HepG2 (cell line): ENCODE measurements at regions not wholly inside any gene's neighbourhood (a gene's known extent, or its start where the extent isn't known, plus 50 kb on each side); places are given as distances from the start of the nearest gene placed in this dataset.

ENCODE experiments used
- ATAC-seq: fragments of 200-7000 bp; cut with Tn5 transposase; 3 replicates; pipeline ENCODE4 v1.9.1; 2020; ENCODE audit warnings: mild to moderate bottlenecking, moderate library complexity
- BruUV-seq: library from RNA; stranded (reverse); fragments of 400-500 nt; replicated peaks from 2 replicates; lab custom pipeline; 2021; lab: Mats Ljungman, UMichigan
- CTCF ChIA-PET: fragments of 300-600 bp; formaldehyde crosslinking; extraction: SDS; loops from one replicate; lab custom pipeline; 2021; ENCODE audit warnings: low total read pairs, inconsistent platforms, low intra/inter-chr PET ratio; lab: Yijun Ruan, JAX
- POLR2A ChIA-PET: fragments of 350-600 bp; sonication (Branson Sonifier 250); formaldehyde crosslinking; loops from one replicate; lab custom pipeline; 2020; ENCODE audit warnings: antibody characterized with exemption, inconsistent platforms; lab: Yijun Ruan, JAX
- DNase-seq: peaks from one replicate; pipeline ENCODE4 v3.0.0-alpha.2; 2015; ENCODE audit warnings: low spot score
- FAIRE-seq: peaks from 3 replicates; lab custom pipeline; 2011; peaks lifted over from hg19 to GRCh38; lab: Jason Lieb, UNC
- H2AFZ ChIP-seq: one replicate; pipeline ENCODE4 v1.6.1; 2011; ENCODE audit warnings: low read length, inconsistent platforms
- H3K27ac ChIP-seq: fragments of 300-600 bp; 3 replicates; pipeline ENCODE4 v1.8.0; 2011; ENCODE audit warnings: mixed run types, mild to moderate bottlenecking, mixed read lengths, low read length, inconsistent platforms; ENCODE audit not compliant: insufficient read depth; ENCODE audit errors: extremely low read length
- H3K27me3 ChIP-seq, 2 experiments: fragments of 200-600 bp in 1 of 2; 2 replicates in 1 of 2; 3 replicates in 1 of 2; pipeline versions ENCODE4 v1.6.0 to v1.8.0; 2011; ENCODE audit warnings: low read length in 2 of 2, mild to moderate bottlenecking in 2 of 2, moderate library complexity in 2 of 2, inconsistent platforms in 1 of 2; ENCODE audit not compliant: insufficient read depth in 2 of 2, control insufficient read depth in 1 of 2
- H3K36me3 ChIP-seq, 2 experiments: fragments of 200-600 bp in 1 of 2; replicated peaks in 1 of 2; 2 replicates in 1 of 2; 3 replicates in 1 of 2; pipeline versions ENCODE4 v1.5.1 to v1.8.0; 2011; ENCODE audit warnings: low read length in 2 of 2, inconsistent platforms in 1 of 2; ENCODE audit not compliant: insufficient read depth in 2 of 2, control insufficient read depth in 1 of 2
- H3K4me1 ChIP-seq: 2 replicates; pipeline ENCODE4 v1.5.1; 2012; ENCODE audit warnings: low read length, inconsistent platforms; ENCODE audit not compliant: insufficient read depth
- H3K4me2 ChIP-seq: 2 replicates; pipeline ENCODE4 v1.6.0; 2011; ENCODE audit warnings: low read depth, low read length, inconsistent platforms
- H3K4me3 ChIP-seq, 3 experiments: fragments of 200-600 bp in 1 of 3; sonication (generic), shearing (Covaris generic) in 1 of 3; replicated peaks in 1 of 3; 2 replicates each; pipeline ENCODE4 v1.5.1; 2011 to 2016; ENCODE audit warnings: low read length in 3 of 3, inconsistent platforms in 2 of 3, low read depth in 2 of 3, mild to moderate bottlenecking in 2 of 3, control low read depth in 1 of 3, mixed read lengths in 1 of 3; ENCODE audit not compliant: insufficient read depth in 1 of 3
- H3K79me2 ChIP-seq: one replicate; pipeline ENCODE4 v1.6.1; 2011; ENCODE audit warnings: low read length, inconsistent platforms; ENCODE audit not compliant: insufficient read depth
- H3K9ac ChIP-seq: 2 replicates; pipeline ENCODE4 v1.6.0; 2011; ENCODE audit warnings: mild to moderate bottlenecking, low read depth, low read length, inconsistent platforms; ENCODE audit not compliant: insufficient read depth
- H3K9me3 ChIP-seq: 2 replicates; pipeline ENCODE4 v1.5.1; 2012; ENCODE audit warnings: mild to moderate bottlenecking, low read length
- H4K20me1 ChIP-seq: 2 replicates; pipeline ENCODE4 v1.6.0; 2011; ENCODE audit warnings: inconsistent platforms, mild to moderate bottlenecking, low read length, moderate library complexity; ENCODE audit not compliant: insufficient read depth
- BCL6 ChIP-seq: IDR thresholded peaks from 2 replicates; pipeline ENCODE4 v1.6.1; 2016; ENCODE audit warnings: missing genetic modification reagents, missing compliant biosample characterization
- CBX1 ChIP-seq: IDR thresholded peaks from one replicate; pipeline ENCODE4 v1.6.1; 2016; ENCODE audit warnings: antibody characterized with exemption, low read depth
- FLYWCH1 ChIP-seq: sonication (generic); formaldehyde crosslinking; IDR thresholded peaks from 2 replicates; pipeline ENCODE4 v1.8.1; 2023; ENCODE audit warnings: mild to moderate bottlenecking, missing genetic modification reagents
- HNF4G ChIP-seq, 2 experiments: sonication (generic) in 1 of 2; formaldehyde crosslinking in 1 of 2; IDR thresholded peaks; 2 replicates each; pipeline versions ENCODE4 v1.4.0 to v1.6.1; 2011 to 2020; ENCODE audit warnings: borderline replicate concordance in 2 of 2, low read depth in 2 of 2, mild to moderate bottlenecking in 2 of 2, low read length in 1 of 2, missing genetic modification reagents in 1 of 2, moderate library complexity in 1 of 2
- MTF1 ChIP-seq: sonication (generic); formaldehyde crosslinking; IDR thresholded peaks from 2 replicates; pipeline ENCODE4 v1.5.0; 2020; ENCODE audit warnings: missing genetic modification reagents
- NBN ChIP-seq: fragments of 450-650 bp; conservative IDR thresholded peaks from 2 replicates; pipeline ENCODE4 v1.6.1; 2017
- PAF1 ChIP-seq: IDR thresholded peaks from 2 replicates; pipeline ENCODE4 v1.6.1; 2016; ENCODE audit warnings: missing genetic modification reagents, missing compliant biosample characterization
- PRMT3 ChIP-seq: sonication (generic); formaldehyde crosslinking; IDR thresholded peaks from 2 replicates; pipeline ENCODE4 v1.8.1; 2022; ENCODE audit warnings: low read depth, mild to moderate bottlenecking, moderate library complexity, missing genetic modification reagents, borderline replicate concordance
- RARA ChIP-seq: IDR thresholded peaks from 2 replicates; pipeline ENCODE4 v1.6.1; 2016; ENCODE audit warnings: missing genetic modification reagents, missing compliant biosample characterization
- SMAD3 ChIP-seq: sonication (generic); formaldehyde crosslinking; IDR thresholded peaks from 2 replicates; pipeline ENCODE4 v1.4.0; 2020; ENCODE audit warnings: missing genetic modification reagents
- SP5 ChIP-seq: IDR thresholded peaks from 2 replicates; pipeline ENCODE4 v1.6.1; 2016; ENCODE audit warnings: low read depth, borderline replicate concordance
- YEATS4 ChIP-seq: sonication (generic); formaldehyde crosslinking; IDR thresholded peaks from 2 replicates; pipeline ENCODE4 v1.4.0; 2020; ENCODE audit warnings: missing genetic modification reagents, borderline replicate concordance
- ZNF329 ChIP-seq: sonication (generic); formaldehyde crosslinking; IDR thresholded peaks from 2 replicates; pipeline ENCODE4 v1.9.0; 2021; ENCODE audit warnings: low read depth, mild to moderate bottlenecking, missing genetic modification reagents
- ZNF431 ChIP-seq: sonication (generic); formaldehyde crosslinking; IDR thresholded peaks from 2 replicates; pipeline ENCODE4 v1.9.0; 2022; ENCODE audit warnings: missing genetic modification reagents, low read depth, mild to moderate bottlenecking, borderline replicate concordance
- ZNF615 ChIP-seq: sonication (generic); formaldehyde crosslinking; IDR thresholded peaks from 2 replicates; pipeline ENCODE4 v1.5.0; 2020; ENCODE audit warnings: mild to moderate bottlenecking, missing genetic modification reagents, borderline replicate concordance
- ZNF878 ChIP-seq: sonication (generic); formaldehyde crosslinking; IDR thresholded peaks from 2 replicates; pipeline ENCODE4 v1.8.1; 2023; ENCODE audit warnings: mild to moderate bottlenecking, missing genetic modification reagents, moderate library complexity
- WGBS: methylation state at CpG from one replicate; pipeline ENCODE4 v1.1.6; 2017; ENCODE audit warnings: low lambda C conversion rate; 5-methylcytosine and 5-hydroxymethylcytosine counted together
- in situ Hi-C: cut with HindIII; loops from 2 replicates; pipeline ENCODE4 v1.10.0; 2017; ENCODE audit warnings: low pct_unique_long_range_greater_than_20kb; ENCODE audit not compliant: extremely low pct_ligation_motif_present
- intact Hi-C: fragments of 100-400 bp; cut with micrococcal nuclease; formaldehyde crosslinking; loops from one replicate; pipeline ENCODE4 v1.10.0; 2022; ENCODE audit not compliant: unreplicated experiment
- TF ChIP-seq, protein P1 (sequence below): IDR thresholded peaks from 2 replicates; pipeline ENCODE4 v1.6.1; 2018; ENCODE audit warnings: missing genetic modification reagents
- TF ChIP-seq, protein P2 (sequence below): IDR thresholded peaks from 2 replicates; pipeline ENCODE4 v1.6.1; 2012; ENCODE audit warnings: low read depth, low read length, improper control_type of control experiment
- TF ChIP-seq, protein P3 (sequence below): IDR thresholded peaks from 2 replicates; pipeline ENCODE4 v1.6.1; 2016
- TF ChIP-seq, protein P4 (sequence below): sonication (generic); formaldehyde crosslinking; IDR thresholded peaks from 2 replicates; pipeline ENCODE4 v1.4.0; 2020; ENCODE audit warnings: low read depth, mild to moderate bottlenecking, missing genetic modification reagents
- TF ChIP-seq, protein P5 (sequence below): sonication (generic); formaldehyde crosslinking; IDR thresholded peaks from 2 replicates; pipeline ENCODE4 v1.4.0; 2020; ENCODE audit warnings: missing genetic modification reagents; ENCODE audit errors: not compliant biosample characterization

DNA sequence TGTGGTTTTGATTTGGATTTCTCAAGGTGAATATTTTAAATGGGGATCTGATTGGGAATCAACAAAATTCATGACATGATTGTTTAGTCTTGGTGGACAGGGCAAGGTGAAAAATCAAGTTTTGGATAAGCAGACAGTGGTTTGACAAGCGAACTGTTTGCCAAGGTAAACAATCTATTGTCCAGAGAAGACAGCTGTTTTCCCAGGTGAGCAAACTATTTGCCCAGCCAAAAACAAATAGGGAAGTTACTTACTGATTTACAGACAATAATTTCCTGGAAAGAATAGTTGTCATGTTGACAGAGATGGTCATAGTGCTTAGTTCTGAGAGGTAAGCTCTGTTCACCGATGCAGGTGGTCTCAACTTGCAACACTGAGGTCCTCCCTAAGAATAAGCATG, 94.0 kb upstream of the STEAP1B start (continued):
- TF ChIP-seq, protein P1, sequence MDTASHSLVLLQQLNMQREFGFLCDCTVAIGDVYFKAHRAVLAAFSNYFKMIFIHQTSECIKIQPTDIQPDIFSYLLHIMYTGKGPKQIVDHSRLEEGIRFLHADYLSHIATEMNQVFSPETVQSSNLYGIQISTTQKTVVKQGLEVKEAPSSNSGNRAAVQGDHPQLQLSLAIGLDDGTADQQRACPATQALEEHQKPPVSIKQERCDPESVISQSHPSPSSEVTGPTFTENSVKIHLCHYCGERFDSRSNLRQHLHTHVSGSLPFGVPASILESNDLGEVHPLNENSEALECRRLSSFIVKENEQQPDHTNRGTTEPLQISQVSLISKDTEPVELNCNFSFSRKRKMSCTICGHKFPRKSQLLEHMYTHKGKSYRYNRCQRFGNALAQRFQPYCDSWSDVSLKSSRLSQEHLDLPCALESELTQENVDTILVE (CRISPR knock-in tag), result no peak
- peak; percentile 8; the same call in 1 of the 2 replicates for TF ChIP-seq RARA (CRISPR knock-in tag)
- peak; percentile 97 for TF ChIP-seq BCL6 (CRISPR knock-in tag)

DNA sequence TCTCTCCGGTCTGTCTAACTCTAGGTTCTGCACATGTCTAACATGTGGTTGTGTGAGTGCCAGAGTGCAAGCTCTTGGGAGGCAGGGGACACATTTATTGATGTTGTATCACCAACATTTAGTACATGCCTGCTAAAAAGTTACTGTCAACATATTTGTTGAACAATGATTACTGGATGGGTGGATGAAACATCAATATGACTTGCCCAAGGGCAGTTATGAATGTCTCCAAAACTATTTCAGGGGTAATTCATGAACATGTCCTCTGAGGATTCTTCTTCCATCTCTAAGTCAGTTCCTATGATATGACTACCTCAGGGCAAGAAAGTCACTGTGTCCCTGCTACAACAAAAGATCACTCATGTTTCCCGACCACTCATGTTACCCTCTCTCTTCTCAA, 91.3 kb upstream of the STEAP1B start:
- H3K4me2 ChIP-seq, result no peak overlapping the region
- FAIRE-seq (no peak), ATAC-seq (no peak), DNase-seq (no peak)
- in situ Hi-C loops, result no loop called here
- no peaks in the 10 kb centered on the region for H3K9me3 ChIP-seq
- no peak overlapping the region for H2AFZ ChIP-seq
- H3K9ac ChIP-seq, result no peak overlapping the region
- WGBS, result 26% methylated on average over 2 of the region's 2 CpGs
- H3K4me1 ChIP-seq, result 0 out of 2 replicates have a peak, but pooled peaks cover 5% of the 10 kb centered on the region
- H3K27ac ChIP-seq, result no peak overlapping the region
- ChIA-PET CTCF (no interaction called here), POLR2A (no interaction called here)
- intact Hi-C loops, result no loop called here
- no peaks in the 10 kb centered on the region for H4K20me1 ChIP-seq
- H3K79me2 ChIP-seq, result no peaks in the 10 kb centered on the region
- H3K36me3 ChIP-seq, result no peaks in the 10 kb centered on the region
- no peak overlapping the region for H3K4me3 ChIP-seq
- H3K27me3 ChIP-seq, result no peaks in the 10 kb centered on the region
- no TSS peak for BruUV-seq
- TF ChIP-seq, protein P2, sequence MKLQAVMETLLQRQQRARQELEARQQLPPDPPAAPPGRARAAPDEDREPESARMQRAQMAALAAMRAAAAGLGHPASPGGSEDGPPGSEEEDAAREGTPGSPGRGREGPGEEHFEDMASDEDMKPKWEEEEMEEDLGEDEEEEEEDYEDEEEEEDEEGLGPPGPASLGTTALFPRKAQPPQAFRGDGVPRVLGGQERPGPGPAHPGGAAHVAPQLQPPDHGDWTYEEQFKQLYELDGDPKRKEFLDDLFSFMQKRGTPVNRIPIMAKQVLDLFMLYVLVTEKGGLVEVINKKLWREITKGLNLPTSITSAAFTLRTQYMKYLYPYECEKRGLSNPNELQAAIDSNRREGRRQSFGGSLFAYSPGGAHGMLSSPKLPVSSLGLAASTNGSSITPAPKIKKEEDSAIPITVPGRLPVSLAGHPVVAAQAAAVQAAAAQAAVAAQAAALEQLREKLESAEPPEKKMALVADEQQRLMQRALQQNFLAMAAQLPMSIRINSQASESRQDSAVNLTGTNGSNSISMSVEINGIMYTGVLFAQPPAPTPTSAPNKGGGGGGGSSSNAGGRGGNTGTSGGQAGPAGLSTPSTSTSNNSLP, result no peak
- TF ChIP-seq SMAD3 (CRISPR knock-in tag) (no peak), PRMT3 (CRISPR knock-in tag) (no peak), CBX1 (no peak), ZNF878 (CRISPR knock-in tag) (no peak), NBN (no peak), ZNF615 (CRISPR knock-in tag) (no peak), SP5 (CRISPR knock-in tag) (no peak), YEATS4 (CRISPR knock-in tag) (no peak), FLYWCH1 (no peak), PAF1 (CRISPR knock-in tag) (no peak), ZNF329 (CRISPR knock-in tag) (no peak), HNF4G (IDR thresholded peaks at IDR 0.05; ENCODE audit: borderline replicate concordance, low read depth, low read length) (no peak), HNF4G (CRISPR knock-in tag; IDR thresholded peaks at IDR 0.05; ENCODE audit: borderline replicate concordance, low read depth) (no peak), ZNF431 (CRISPR knock-in tag) (no peak), MTF1 (no peak)
- TF ChIP-seq, protein P3, sequence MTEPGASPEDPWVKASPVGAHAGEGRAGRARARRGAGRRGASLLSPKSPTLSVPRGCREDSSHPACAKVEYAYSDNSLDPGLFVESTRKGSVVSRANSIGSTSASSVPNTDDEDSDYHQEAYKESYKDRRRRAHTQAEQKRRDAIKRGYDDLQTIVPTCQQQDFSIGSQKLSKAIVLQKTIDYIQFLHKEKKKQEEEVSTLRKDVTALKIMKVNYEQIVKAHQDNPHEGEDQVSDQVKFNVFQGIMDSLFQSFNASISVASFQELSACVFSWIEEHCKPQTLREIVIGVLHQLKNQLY, result no peak
- TF ChIP-seq, protein P4, sequence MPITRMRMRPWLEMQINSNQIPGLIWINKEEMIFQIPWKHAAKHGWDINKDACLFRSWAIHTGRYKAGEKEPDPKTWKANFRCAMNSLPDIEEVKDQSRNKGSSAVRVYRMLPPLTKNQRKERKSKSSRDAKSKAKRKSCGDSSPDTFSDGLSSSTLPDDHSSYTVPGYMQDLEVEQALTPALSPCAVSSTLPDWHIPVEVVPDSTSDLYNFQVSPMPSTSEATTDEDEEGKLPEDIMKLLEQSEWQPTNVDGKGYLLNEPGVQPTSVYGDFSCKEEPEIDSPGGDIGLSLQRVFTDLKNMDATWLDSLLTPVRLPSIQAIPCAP (CRISPR knock-in tag), result no peak
- TF ChIP-seq, protein P5, sequence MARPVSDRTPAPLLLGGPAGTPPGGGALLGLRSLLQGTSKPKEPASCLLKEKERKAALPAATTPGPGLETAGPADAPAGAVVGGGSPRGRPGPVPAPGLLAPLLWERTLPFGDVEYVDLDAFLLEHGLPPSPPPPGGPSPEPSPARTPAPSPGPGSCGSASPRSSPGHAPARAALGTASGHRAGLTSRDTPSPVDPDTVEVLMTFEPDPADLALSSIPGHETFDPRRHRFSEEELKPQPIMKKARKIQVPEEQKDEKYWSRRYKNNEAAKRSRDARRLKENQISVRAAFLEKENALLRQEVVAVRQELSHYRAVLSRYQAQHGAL (CRISPR knock-in tag), result no peak
